ENCODE measurements at regions not wholly inside any gene's neighbourhood (a gene's known extent, or its start where the extent isn't known, plus 50 kb on each side); places are given as distances from the start of the nearest gene placed in this dataset.

GRCh38 chr6:15912505-15913400 is 216.1 kb upstream of the MYLIP start:
- no peak overlapping the region for H2BK15ac ChIP-seq (ENCODE audit: low read depth, low read length)
- no peak overlapping the region for H3K9ac ChIP-seq (ENCODE audit: extremely low read depth, insufficient read length, low read length)
- H3K4me1 ChIP-seq (ENCODE audit: insufficient read depth, low read length) = peaks cover 27% of the 10 kb centered on the region; the same call in 1 of the 2 replicates
- peaks cover 0 to 2% of the 10 kb centered on the region in 2 experiments; a peak in 4 of 5 replicates for H3K9me3 Mint-ChIP-seq
- no peak overlapping the region for H3K23ac ChIP-seq (ENCODE audit: insufficient read length, low read depth, low read length)
- no peak overlapping the region for H4K5ac ChIP-seq (ENCODE audit: insufficient read length, low read depth, low read length)
- peak overlapping the region; percentile 88 to 94 (median 93) for H3K27ac Mint-ChIP-seq
- H3T11ph ChIP-seq (ENCODE audit: low read length) = peak overlapping the region; percentile 60
- no peak overlapping the region for H2BK12ac ChIP-seq (ENCODE audit: insufficient read length, low read depth, low read length)
- H3K4me2 ChIP-seq (ENCODE audit: insufficient read depth, insufficient read length, low read length) = peak overlapping the region; percentile 9
- no peaks in the 10 kb centered on the region for H3K23me2 ChIP-seq (ENCODE audit: insufficient read length, low read depth, low read length, poor library complexity, severe bottlenecking)
- no peak overlapping the region for H4K8ac ChIP-seq (replicated peaks; ENCODE audit: insufficient read length, low read depth, low read length)
- H3K14ac ChIP-seq (ENCODE audit: insufficient read depth, low read length) = no peak overlapping the region
- H3K4me3 Mint-ChIP-seq = no peak overlapping the region; a peak in 1 of 5 replicates
- H3K4me1 Mint-ChIP-seq = peaks cover 57 to 71% of the 10 kb centered on the region in 2 experiments
- H2AK5ac ChIP-seq (ENCODE audit: insufficient read length, low read length) = no peak overlapping the region
- no peaks in the 10 kb centered on the region for H3K79me1 ChIP-seq (ENCODE audit: insufficient read depth, low read depth, low read length, poor library complexity, severe bottlenecking)
- DNase-seq = no peak
- no peak overlapping the region for H2BK5ac ChIP-seq (ENCODE audit: insufficient read length, low read length)
- H3K4ac ChIP-seq (ENCODE audit: low read depth, low read length) = no peak overlapping the region
- no peak overlapping the region for H4K91ac ChIP-seq (ENCODE audit: insufficient read length, low read depth, low read length)
- no peak overlapping the region for H3K56ac ChIP-seq (ENCODE audit: insufficient read length, low read depth, low read length)
- no peak overlapping the region for H3K18ac ChIP-seq (ENCODE audit: insufficient read length, low read depth, low read length)
- no CpG with 5 or more reads among the region's 9 CpGs for WGBS (ENCODE audit: extremely low coverage, insufficient read length, low lambda C conversion rate)
- TF ChIP-seq CTCF (conservative IDR thresholded peaks at IDR 0.05) = no peak
- no peaks in the 10 kb centered on the region for H3K36me3 Mint-ChIP-seq (ENCODE audit: insufficient read depth in 1 of 3, low read depth in 3 of 3)
- no peaks in the 10 kb centered on the region for H3K27me3 Mint-ChIP-seq (ENCODE audit: low read depth)
- H2AFZ ChIP-seq (ENCODE audit: low read length) = no peak overlapping the region
- H4K20me1 ChIP-seq (ENCODE audit: control insufficient read depth, insufficient read depth, insufficient read length) = no peaks in the 10 kb centered on the region
- H3K9me3 ChIP-seq (ENCODE audit: control insufficient read depth, low read depth, low read length) = no peaks in the 10 kb centered on the region
- peak overlapping the region; percentile 62 for H2BK20ac ChIP-seq (ENCODE audit: low read depth, low read length, poor library complexity, severe bottlenecking)
- H2BK120ac ChIP-seq (ENCODE audit: low read depth, low read length, poor library complexity, severe bottlenecking) = no peak overlapping the region
- H3K27ac ChIP-seq (ENCODE audit: insufficient read length, low read depth, low read length) = peak overlapping the region; percentile 44
- H3K79me2 ChIP-seq (ENCODE audit: insufficient read depth, low read length) = no peaks in the 10 kb centered on the region
- H3K27me3 ChIP-seq (ENCODE audit: insufficient read depth, low read length) = no peaks in the 10 kb centered on the region
